GM12891 (cell line): ENCODE measurements at regions not wholly inside any gene's neighbourhood (a gene's known extent, or its start where the extent isn't known, plus 50 kb on each side); places are given as distances from the start of the nearest gene placed in this dataset.
"Not testable (repeated sequence)": the region's sequence is repeated elsewhere in the genome, so short reads cannot be mapped to it uniquely, and the experiment has no call there.

Experiments
- POLR2A ChIP-seq: IDR thresholded peaks from 2 replicates; pipeline ENCODE4 v1.6.1; 2011; ENCODE audit warnings: low read depth, low read length, control low read depth
- POLR2AphosphoS5 ChIP-seq: IDR thresholded peaks from 2 replicates; pipeline ENCODE4 v1.6.1; 2011; ENCODE audit warnings: low read depth, low read length, control low read depth
- POU2F2 ChIP-seq: IDR thresholded peaks from 2 replicates; pipeline ENCODE4 v1.6.1; 2011; ENCODE audit warnings: low read depth, mild to moderate bottlenecking, control low read depth, low read length, moderate library complexity
- SPI1 ChIP-seq: IDR thresholded peaks from 2 replicates; pipeline ENCODE4 v1.6.1; 2011; ENCODE audit warnings: low read depth, low read length, control low read depth
- TAF1 ChIP-seq: IDR thresholded peaks from 2 replicates; pipeline ENCODE4 v1.6.1; 2011; ENCODE audit warnings: low read depth, low read length, control low read depth

GRCh38 chr2:91499431-91500050 is 2808.1 kb downstream of the RPIA start:
- not testable (repeated sequence) for TF ChIP-seq POLR2A, TAF1, POLR2AphosphoS5, SPI1, POU2F2
